Stimulated activated naive CD4-positive, alpha-beta T cell (primary cell): ENCODE measurements at regions not wholly inside any gene's neighbourhood (a gene's known extent, or its start where the extent isn't known, plus 50 kb on each side); places are given as distances from the start of the nearest gene placed in this dataset.

Experiments used
- DNase-seq, 6 experiments: peaks; one replicate each; lab custom pipeline; 2025; lab: John Stamatoyannopoulos, UW

- DNase-seq, result no peak
These were observed 645.0 kb downstream of the PTPRC start for GRCh38 chr1:199283794-199284193.

- DNase-seq, result no peak
These were observed 648.4 kb downstream of the PTPRC start for GRCh38 chr1:199287206-199287605.

- DNase-seq, result no peak
These were observed 648.8 kb downstream of the PTPRC start for GRCh38 chr1:199287647-199288046.

- no peak for DNase-seq
These were observed 651.3 kb downstream of the PTPRC start for GRCh38 chr1:199290186-199290585.

- DNase-seq, result no peak
These were observed 652.3 kb downstream of the PTPRC start for GRCh38 chr1:199291022-199291740.

- no peak for DNase-seq
These were observed 654.1 kb downstream of the PTPRC start for GRCh38 chr1:199292896-199293295.

- no peak for DNase-seq
These were observed 656.3 kb downstream of the PTPRC start for GRCh38 chr1:199295107-199295506.

GRCh38 chr1:199297174-199297573 is 658.3 kb downstream of the PTPRC start:
- no peak for DNase-seq

GRCh38 chr1:199297887-199298286 is 659.0 kb downstream of the PTPRC start:
- DNase-seq, result no peak

- no peak for DNase-seq
These were observed 660.0 kb downstream of the PTPRC start for GRCh38 chr1:199298825-199299224.

- no peak for DNase-seq
These were observed 662.8 kb downstream of the PTPRC start for GRCh38 chr1:199301472-199302217.

- DNase-seq, result no peak
These were observed 663.7 kb downstream of the PTPRC start for GRCh38 chr1:199302554-199302953.

GRCh38 chr1:199303035-199303434 is 664.2 kb downstream of the PTPRC start:
- DNase-seq, result no peak

GRCh38 chr1:199305053-199305452 is 666.2 kb downstream of the PTPRC start:
- no peak for DNase-seq

- no peak for DNase-seq
These were observed 668.8 kb downstream of the PTPRC start for GRCh38 chr1:199307496-199308264.

- no peak for DNase-seq
These were observed 669.6 kb downstream of the PTPRC start for GRCh38 chr1:199308349-199308846.

- no peak for DNase-seq
These were observed 671.9 kb downstream of the PTPRC start for GRCh38 chr1:199310708-199311107.

- no peak for DNase-seq
These were observed 672.8 kb downstream of the PTPRC start for GRCh38 chr1:199311478-199312262.

- DNase-seq, result no peak
These were observed 673.8 kb downstream of the PTPRC start for GRCh38 chr1:199312626-199313025.

GRCh38 chr1:199313444-199313843 is 674.6 kb downstream of the PTPRC start:
- DNase-seq, result no peak

GRCh38 chr1:199319341-199319740 is 680.5 kb downstream of the PTPRC start:
- DNase-seq, result no peak

- DNase-seq, result no peak
These were observed 683.4 kb downstream of the PTPRC start for GRCh38 chr1:199322278-199322677.
